LHCN-M2 (cell line): ENCODE measurements at regions not wholly inside any gene's neighbourhood (a gene's known extent, or its start where the extent isn't known, plus 50 kb on each side); places are given as distances from the start of the nearest gene placed in this dataset.

Experiments
- DNase-seq: peaks from one replicate; pipeline ENCODE4 v3.0.0-alpha.2; 2012; ENCODE audit warnings: low read depth

DNA sequence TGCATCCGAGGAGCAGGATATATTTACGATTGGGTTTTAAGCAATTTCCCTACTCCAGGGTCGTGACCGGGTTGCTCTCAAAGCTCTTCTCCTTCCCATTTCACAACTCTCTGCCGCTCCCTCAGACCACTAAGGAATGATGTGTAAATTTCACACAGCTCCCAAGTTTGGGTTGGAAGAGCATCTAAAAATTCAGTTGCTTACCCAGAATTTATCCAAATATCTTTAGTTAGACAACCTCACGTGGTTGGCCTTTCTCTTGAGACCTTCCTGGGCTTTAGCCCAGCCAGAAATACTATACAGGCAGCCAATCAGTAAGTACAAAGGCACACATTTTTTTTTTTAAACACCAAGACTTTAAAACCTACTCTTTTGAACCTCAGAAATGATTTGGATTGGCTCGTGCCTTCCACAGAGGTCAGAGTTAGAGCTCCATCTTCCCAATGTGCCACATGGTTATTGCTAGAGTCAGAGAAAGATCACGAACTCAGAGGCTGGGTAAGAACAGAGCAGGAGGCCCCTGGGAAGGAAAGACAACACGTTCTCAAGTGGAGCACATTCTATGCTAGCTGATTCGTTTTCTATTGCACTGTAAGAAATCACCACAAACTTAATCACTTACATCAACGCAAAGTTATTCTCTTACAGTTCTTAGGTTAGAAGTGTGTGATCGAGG lies 335.4 kb upstream of the MGMT start:
- no peak for DNase-seq

DNA sequence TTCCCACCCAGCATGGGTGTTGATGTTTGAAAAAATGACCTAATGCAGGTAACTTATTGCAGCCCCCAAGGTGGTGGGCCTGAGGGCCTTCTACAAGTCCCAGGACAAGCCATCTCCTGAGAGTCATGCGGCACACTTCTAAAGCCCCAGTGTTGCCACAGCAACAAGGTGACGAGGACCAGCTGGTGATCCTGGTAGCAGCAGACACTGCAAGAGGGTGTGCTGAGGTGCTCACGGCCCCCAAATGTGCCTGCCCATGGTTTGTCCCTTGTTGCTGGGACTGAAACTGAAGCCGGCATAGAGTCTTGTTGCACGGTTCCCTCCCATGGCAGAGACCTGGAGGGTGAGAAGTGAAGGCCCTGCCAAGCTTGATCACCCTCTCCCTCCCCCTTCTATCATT lies 333.2 kb upstream of the MGMT start:
- DNase-seq, result no peak

DNA sequence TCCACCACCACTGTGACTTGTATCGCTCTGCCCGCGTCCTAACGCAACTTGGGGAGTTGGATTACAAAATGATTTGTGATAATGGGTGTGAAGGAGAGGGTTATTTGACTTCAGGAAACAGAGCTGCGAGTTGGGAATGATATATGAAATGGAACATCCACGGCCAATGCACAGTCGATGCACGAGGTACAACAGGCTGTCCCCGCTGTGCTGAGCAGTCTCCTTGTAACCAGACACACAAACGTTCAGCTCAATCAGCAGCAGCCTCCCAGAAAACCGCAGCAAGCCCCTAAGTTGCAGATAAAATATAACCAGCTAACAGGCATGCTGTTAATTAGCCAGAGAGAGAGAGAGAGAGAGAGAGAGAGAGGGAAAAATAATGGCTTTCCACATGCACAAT lies 332.7 kb upstream of the MGMT start:
- DNase-seq, result no peak

DNA sequence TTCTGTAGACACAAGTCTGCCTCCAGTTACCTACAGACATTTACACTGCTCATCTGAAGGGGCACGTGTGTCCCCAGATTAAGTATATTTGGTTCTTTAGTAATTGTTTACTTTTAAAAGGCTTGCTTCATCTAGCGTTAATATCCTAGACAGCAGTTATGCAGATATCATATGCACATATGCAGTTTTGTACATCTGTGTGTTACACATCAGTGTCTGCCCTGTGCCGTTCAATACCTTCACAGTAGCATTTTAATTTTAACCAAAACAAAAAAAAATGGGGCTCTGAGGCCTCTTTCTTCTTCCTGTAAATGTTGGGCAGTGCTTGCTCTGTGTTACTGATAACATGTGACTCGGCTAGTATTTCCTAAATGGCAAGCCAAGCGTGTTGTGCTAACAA lies 331.4 kb upstream of the MGMT start:
- DNase-seq, result no peak

DNA sequence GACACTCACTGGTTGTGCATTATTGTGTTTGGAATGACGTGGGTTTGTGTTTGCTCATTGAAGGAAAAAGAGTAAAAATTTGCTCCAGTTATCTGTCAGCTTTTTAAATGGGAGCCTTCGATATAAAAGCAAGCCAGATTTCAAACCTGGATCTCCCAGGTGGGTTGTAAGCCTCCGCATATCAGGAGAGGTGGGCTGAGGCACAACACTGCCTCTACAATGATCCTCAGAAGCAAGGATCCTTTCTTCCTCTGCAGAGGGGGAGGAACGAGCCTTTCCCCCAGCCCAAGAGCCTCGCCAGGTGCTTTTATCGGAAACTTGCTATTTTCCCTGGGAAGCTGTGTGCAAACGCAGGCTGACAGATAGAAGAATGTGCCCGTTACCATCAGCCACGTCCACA lies 331.0 kb upstream of the MGMT start:
- DNase-seq, result no peak

DNA sequence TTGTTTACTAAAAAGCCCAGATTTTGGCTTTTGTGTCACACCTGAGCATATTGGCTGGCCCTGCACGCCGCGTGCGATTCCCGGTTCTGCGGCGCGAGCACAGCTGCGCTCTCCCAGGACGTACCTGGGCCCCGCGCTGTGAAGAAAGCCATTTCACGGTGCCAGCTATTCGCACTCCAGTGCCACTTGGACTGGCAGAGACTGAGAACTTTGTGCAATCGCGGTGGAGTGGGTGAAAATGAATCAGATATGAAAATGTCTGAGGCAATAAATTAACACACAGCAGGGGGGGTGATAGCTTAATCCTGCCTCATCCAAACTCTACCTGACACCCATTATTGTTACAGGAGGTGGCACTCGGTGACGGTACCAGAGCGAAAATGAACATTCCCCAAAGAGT lies 330.1 kb upstream of the MGMT start:
- DNase-seq, result no peak

DNA sequence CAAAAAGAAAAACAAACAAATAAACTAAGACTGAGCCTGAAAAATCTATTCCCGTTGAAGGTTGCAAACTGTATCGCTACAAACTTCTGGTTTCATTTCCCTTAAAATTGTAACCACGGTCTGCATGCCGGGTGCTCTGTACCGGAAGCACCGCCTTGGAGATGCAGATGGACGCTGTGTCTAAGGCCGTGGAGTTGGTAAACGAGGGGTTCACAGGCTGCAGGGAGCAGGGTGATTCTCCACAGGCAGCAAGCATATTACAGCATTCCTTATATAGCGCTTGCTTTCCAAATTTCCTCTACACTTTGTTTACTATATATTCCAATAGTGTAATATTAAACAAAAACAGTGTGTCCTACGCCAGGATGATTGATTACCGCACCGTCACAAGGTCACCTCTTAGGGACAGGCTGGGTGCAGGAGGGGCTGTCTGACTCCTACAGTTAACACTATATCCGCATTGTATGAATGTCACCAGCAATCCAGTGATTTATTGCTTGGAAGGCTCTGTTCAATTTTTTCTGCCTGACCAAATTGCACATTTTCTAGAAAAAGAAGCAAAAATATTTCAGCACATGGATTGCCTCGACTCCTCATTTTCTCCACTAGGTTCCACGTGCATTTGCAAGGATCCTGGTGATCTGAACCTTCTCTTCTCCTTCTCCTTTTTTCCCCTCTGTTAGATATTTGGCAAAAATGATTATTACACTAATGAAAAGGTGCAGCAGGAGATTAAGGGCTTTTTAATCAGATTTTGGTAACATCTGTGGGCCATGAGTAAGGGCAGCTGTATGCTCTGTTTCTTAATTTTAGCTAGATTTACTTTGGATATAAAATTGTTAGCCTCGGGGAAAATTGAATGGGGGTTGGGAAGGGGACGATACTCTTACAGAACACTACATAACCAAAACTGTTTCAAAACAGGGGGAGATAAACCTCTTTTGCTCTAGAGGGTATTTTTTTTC lies 325.8 kb upstream of the MGMT start:
- no peak for DNase-seq

DNA sequence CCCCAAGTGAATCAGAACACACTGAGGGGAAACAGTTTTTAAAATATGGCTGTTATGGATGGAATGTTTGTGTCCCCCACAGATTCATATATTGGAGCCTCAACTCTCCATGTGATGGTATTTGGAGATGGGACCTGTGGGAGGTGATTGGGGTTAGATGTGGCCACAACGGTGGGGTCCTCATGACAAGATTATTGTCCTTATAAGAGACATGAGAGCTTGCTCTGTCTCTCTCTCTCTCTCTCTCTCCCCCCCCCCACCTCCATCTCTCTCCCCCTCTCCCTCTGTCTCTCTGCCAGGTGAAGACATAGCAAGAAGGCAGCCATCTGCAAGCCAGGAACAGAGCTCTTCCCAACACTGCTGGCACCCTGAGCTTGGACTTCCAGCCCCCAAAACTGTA lies 315.8 kb upstream of the MGMT start:
- no peak for DNase-seq

DNA sequence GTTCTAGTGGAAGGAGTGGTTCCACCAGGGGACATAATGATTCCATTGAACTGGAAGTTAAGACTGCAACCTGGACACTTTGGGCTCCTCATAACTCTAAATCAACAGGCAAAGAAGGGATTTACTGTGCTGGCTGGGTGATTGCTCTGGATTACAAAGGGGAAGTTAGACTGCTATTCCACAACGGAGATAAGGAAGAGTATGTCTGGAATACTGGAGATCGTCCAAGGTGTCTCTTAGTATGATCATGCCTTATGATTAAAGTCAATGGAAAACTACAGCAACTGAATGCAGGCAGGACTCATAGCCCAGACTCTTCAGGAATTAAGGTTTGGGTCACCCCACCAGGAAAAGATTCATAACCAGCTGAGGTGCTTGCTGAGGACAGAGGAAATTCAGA lies 310.6 kb upstream of the MGMT start:
- no peak for DNase-seq

DNA sequence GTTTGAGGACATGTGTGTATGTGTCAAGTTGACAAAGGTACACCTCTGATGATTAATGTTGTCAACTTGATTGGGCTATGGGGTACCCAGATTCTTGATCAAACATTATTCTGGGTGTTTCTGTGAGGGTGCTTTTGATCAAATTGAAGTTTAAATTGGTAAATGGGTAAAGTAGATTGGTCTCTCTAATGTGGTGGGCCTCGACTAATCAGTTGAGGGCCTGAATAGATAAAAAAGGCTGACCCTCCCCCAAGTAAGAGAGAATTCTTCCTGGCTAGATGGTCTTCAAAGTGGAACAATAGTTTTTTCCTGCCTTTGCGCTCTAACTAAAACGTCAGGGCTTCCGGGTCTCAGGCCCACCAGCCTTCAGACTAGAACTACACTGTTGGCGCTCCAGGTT lies 309.9 kb upstream of the MGMT start:
- DNase-seq, result no peak

DNA sequence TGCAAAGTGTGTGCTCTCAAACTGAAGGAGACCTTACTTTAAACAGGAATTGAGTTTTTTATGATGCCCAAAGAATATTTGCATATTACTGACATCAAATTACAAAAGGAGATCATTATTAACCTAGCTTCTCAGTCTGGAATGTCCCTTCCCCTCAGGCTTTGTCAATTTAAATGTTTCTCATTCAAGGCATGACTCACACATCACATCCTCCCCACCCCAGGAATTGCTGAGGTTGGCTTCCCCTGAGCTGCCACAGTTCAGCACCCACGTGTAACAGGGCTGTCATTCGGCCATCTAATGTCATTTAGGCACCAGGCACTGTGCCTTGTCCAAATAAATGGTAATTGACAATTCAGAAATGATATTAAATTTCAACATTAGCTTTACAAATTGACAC lies 305.9 kb upstream of the MGMT start:
- DNase-seq, result no peak

DNA sequence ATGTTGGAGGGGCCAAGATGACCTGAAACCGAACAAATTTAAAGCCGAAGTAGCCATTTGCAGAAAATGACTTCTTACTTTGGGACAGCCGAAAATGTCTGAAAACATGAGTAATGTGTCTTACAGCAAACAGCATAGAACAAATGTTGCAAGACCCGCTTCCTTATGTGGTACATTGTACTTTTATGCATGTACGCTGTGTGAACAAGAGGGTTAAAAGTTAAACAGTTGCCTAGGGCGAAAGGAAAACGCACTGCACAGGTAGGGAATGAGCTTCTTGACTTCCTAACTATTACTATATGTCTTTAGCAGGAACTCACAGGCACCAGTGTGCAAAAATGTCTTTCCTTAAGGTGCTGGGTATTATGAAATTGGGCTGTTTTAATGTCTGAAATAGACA lies 303.5 kb upstream of the MGMT start:
- DNase-seq, result no peak

DNA sequence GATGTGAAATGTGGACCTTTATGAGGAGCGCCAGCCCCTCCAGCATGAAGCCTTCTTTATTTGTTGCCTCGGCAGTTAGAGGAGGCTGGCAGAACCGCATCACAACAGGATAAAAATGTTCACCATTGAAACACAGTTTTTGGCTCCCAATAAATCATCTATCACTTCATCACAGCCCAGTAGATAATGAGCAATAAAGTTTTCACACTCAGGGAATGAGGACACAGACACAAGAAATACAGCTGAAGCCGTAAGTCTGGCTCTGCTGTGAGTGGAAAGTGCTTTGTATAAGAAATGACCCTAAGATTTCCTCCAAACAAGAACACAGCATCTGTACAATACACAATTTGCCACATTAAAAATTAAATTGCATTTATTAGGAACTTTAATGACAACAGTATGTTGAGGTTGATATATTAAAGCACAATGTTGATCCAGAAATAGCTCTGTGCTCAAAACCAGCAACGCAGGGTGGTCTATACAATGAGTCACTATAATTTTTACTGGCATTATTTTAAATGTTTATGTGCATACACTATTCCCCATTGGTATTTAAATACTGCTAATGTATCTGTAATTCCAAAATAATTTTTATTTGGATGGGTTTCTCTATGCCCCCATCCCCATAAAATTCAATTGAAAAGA lies 301.8 kb upstream of the MGMT start:
- DNase-seq, result no peak

DNA sequence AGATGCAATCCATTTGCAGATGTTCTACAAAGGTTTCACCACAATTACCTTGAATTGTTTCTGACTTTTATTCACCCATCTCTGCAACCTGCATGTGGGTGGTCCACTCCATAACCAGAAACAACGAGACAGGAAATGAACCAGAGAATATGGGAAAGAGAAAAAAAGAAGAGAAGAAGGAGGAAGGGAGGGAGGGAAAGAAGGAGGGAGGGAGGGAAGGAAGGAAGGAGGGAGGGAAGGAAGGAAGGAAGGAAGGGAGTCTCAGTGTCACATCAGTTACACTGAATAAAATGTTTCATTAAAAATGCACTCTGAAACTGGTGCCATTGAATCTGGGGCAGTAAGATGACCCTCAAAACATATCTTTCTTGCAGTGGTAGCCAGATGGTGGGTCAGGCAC lies 301.3 kb upstream of the MGMT start:
- no peak for DNase-seq

DNA sequence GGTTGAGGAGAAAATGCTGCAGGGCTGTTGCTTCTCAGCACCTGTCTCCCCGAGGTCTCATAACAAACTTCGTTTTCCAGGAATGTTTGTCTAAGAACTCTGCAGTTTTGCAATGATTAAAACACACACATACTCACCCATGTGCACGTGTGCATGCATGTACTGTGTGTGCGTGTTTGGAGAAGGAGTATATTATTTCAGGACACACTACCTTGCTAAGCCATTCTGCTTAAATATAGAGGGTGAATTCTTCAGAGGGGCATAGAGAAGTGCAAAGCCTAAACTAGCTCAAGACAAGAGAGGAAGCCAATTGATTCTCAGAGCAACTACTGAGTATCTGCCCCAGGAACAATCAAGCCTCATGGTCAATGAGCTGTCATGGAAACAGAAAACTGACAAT lies 298.4 kb upstream of the MGMT start:
- DNase-seq, result no peak

DNA sequence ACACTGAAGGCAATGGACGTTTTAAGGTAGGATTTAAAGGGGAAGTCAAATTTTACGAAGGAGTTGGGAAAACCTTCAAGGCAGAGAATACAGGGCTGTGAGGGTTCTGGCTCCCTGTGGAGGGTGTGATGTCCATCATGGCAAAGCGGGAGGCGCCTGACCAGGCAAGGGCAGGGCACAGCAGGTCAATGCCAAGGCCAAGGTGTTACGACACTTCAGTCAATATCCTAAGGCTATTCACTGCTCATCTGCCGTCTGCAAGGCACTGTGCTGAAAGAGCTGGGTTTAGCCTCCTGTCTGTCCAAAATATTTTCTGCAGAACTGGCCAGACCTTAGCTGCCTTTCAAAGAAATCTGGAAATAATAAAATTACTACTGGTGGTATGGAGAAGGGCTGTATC lies 297.9 kb upstream of the MGMT start:
- DNase-seq, result no peak

DNA sequence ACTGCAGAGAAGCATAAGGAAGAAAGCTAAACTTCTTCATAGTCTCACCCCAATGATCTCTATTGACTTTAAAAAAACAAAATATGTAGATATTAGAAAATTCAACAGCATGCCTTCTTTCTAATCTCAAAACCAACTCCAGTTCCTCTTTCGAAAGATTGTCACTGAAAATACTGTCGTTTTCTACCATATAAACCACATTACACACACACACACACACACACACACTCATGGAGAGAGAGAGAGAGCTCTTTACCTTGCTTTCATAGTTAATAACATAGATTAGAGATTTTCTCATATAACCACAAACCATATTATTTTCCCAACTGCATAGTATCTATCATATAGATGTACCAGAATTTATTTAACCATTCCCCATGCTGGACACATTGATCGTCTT lies 296.2 kb upstream of the MGMT start:
- no peak for DNase-seq

DNA sequence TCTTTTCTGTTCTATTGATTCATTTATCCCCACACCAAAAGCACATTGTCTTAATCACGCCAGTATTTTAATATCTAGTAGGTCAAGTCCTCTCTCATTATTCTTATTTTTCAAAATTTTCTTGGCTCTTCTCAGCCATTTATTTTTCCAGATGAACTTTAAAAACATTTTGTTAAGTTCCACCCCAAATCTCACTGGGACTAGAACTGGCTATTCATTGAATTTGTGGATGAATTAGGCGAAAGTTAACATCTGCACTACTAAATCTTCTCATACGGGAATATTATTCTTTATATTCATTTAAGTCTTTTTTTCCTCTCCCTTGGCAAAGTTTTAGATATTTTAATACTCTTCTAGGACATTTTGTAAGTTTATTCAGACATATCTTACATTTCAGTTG lies 295.2 kb upstream of the MGMT start:
- no peak for DNase-seq

DNA sequence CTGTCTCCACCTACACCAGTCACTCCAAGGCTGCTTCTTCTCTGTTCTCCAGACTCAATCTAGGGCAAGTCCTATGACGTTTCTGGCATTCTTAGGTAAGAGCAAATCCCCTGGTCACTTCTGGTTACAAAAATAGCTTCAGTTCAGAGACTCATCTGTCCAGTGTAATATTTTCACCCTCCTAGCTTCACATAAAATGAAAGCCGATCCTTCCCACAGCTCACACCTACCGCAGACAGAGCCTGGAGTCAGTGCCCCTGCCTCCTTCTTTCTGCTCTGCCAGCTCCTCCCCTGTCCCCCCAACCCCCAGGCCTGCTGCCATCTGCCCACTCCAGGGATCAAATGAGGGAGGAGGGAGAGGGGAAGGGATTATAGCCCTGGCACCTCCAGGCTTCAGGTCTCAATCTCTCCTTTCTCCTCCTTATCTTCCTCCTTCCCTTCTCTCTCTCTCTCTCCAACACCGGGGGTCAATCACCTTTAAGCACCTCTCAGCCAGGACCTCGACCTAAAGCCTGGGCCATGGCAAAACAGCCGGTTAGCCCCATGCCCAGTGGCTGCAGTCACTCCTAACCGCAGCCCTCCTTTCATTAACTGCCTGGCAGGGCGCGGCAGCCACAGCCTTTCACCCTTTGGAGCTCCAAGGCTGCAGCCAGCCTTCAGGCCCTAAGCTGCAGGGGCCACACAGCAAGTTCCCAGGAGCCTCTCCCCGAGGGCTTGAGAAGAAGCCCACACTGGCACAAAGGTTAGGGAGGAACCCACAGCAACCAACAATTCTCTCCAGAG lies 292.6 kb upstream of the MGMT start:
- no peak for DNase-seq

DNA sequence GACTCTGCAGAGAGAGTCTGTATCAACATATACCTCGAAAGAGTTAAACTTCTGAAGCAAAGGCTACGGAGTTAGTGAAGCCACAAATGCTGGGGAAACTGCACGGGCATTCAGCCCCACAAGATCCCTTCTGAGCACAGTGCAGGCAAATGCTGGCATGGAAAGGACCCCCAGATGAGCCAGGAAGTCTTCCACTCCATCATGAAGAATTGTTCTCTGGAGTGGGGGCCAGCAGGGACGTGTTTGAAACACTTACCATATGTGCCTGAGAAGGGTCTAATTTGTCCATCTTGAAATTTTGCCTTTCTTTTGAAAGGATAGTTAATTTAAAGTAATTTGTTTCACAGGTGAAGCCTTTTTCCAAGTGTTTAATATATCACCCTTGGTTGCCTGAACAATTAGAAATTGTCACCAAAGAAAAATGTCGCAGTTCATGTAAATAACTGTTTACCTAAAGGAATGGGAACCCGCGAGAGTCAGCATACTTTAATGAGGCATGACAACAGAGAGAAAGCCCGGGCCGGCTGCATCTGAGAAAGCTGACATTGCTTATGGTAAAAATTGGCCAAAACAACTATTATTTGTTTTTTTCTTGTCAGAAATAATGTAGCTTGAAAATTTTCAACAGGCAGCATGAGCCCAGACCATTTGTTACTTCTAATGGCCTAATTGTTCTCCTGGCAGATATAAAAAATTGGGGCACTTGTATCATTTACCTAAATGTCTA lies 287.6 kb upstream of the MGMT start:
- DNase-seq, result no peak

DNA sequence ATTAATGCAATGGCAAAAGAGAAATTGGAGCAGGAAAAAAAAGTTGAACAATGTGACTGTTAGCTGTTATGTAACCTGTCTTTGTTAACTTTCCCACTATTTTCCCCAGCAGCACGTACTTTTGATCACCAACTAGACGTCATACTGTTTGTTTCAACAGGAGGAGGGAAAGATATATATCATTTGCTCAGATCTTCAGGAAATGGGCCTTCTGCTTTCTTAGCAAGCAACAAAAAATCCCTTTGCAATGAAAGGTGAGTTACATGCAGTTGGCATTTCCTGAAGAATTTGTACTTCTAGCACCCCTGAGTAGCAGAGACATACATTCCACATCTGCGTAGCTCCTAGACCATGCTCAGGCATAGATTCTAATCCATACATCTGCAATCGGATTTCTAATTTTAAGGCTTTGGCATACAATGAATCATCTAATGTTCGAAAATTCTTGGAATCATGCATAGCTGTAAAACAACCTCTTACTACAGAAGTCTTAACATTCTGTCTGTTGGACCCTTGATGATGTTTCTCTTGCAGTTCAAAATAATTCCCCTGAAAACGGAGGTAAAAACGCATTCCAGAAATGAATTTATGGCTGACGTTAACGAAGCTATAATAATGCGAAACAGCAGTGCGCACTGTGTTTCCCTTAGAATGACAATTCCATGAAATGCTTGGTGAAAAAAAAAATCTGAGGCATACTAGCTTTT lies 286.9 kb upstream of the MGMT start:
- DNase-seq, result no peak
